GM18907 (cell line): ENCODE measurements at regions not wholly inside any gene's neighbourhood (a gene's known extent, or its start where the extent isn't known, plus 50 kb on each side); places are given as distances from the start of the nearest gene placed in this dataset.

Experiments used
- ATAC-seq: cut with Tn5 transposase; IDR thresholded peaks from one replicate; pipeline ENCODE4 v1.9.1; 2021; ENCODE audit warnings: mild to moderate bottlenecking, moderate library complexity; ENCODE audit not compliant: unreplicated experiment

GRCh38 chr5:136425921-136426320 lies 60.6 kb upstream of the TRPC7 start:
- ATAC-seq, result no peak

GRCh38 chr5:136424835-136425584 lies 59.7 kb upstream of the TRPC7 start:
- ATAC-seq, result peak; percentile 78

GRCh38 chr5:136423944-136424606 lies 58.7 kb upstream of the TRPC7 start:
- no peak for ATAC-seq

GRCh38 chr5:136420168-136420898 lies 55.0 kb upstream of the TRPC7 start:
- ATAC-seq, result no peak

GRCh38 chr5:136418301-136418700 lies 53.0 kb upstream of the TRPC7 start:
- ATAC-seq, result no peak
